PC-3 (cell line): ENCODE measurements at regions not wholly inside any gene's neighbourhood (a gene's known extent, or its start where the extent isn't known, plus 50 kb on each side); places are given as distances from the start of the nearest gene placed in this dataset.

Experiments
- ATAC-seq: fragments of 200-7000 bp; cut with Tn5 transposase; 2 replicates; pipeline ENCODE4 v1.9.1; 2020; ENCODE audit warnings: mild to moderate bottlenecking, moderate library complexity
- BruUV-seq: library from RNA; stranded (reverse); fragments of 400-500 nt; replicated peaks from 2 replicates; lab custom pipeline; 2021; lab: Mats Ljungman, UMichigan
- CTCF ChIA-PET: fragments of 300-600 bp; sonication (Branson Sonifier 250); formaldehyde crosslinking; loops from one replicate; lab custom pipeline; 2022; ENCODE audit warnings: antibody characterized with exemption; lab: Charles Lee
- POLR2A ChIA-PET: fragments of 300-600 bp; sonication (Branson Sonifier 250); formaldehyde crosslinking; loops from one replicate; lab custom pipeline; 2022; ENCODE audit warnings: antibody characterized with exemption; ENCODE audit not compliant: unreplicated experiment; lab: Charles Lee
- DNase-seq: peaks from one replicate; pipeline ENCODE4 v3.0.0-alpha.2; 2015
- H2AFZ ChIP-seq: fragments of 300-600 bp; sonication (generic); 2 replicates; pipeline ENCODE4 v1.6.0; 2016; ENCODE audit warnings: antibody characterized with exemption, low read length
- H3F3A ChIP-seq: fragments of 300-600 bp; sonication (generic); one replicate; pipeline ENCODE4 v1.6.0; 2017; ENCODE audit warnings: antibody characterized with exemption, low read length, control low read depth, mild to moderate bottlenecking; ENCODE audit not compliant: unreplicated experiment
- H3K27ac ChIP-seq: fragments of 300-600 bp; sonication (generic); 2 replicates; pipeline ENCODE4 v1.5.1; 2016; ENCODE audit warnings: mild to moderate bottlenecking, low read length
- H3K27me3 ChIP-seq: fragments of 300-600 bp; sonication (generic); 2 replicates; pipeline ENCODE4 v1.6.1; 2016; ENCODE audit warnings: low read length, mixed read lengths
- H3K36me3 ChIP-seq: fragments of 300-600 bp; sonication (generic); 2 replicates; pipeline ENCODE4 v1.6.1; 2016; ENCODE audit warnings: low read depth, mixed run types, low read length, mixed read lengths
- H3K4me1 ChIP-seq: fragments of 300-600 bp; sonication (generic); 2 replicates; pipeline ENCODE4 v1.5.1; 2016; ENCODE audit warnings: low read length; ENCODE audit not compliant: insufficient read depth
- H3K4me2 ChIP-seq: fragments of 300-600 bp; sonication (generic); 2 replicates; pipeline ENCODE4 v1.6.0; 2016; ENCODE audit warnings: low read length
- H3K4me3 ChIP-seq: fragments of 300-600 bp; sonication (generic); 2 replicates; pipeline ENCODE4 v1.5.1; 2016; ENCODE audit warnings: mild to moderate bottlenecking, low read length, mixed read lengths
- H3K79me2 ChIP-seq: fragments of 300-600 bp; sonication (generic); 2 replicates; pipeline ENCODE4 v1.6.1; 2017; ENCODE audit warnings: low read length, mixed read lengths
- H3K9ac ChIP-seq: fragments of 300-600 bp; sonication (generic); 2 replicates; pipeline ENCODE4 v1.6.0; 2016; ENCODE audit warnings: mild to moderate bottlenecking, low read length
- H3K9me2 ChIP-seq: fragments of 300-600 bp; sonication (generic); replicated peaks from 2 replicates; pipeline ENCODE4 v1.6.1; 2016; ENCODE audit warnings: mixed run types, low read length, mixed read lengths
- H3K9me3 ChIP-seq: fragments of 300-600 bp; sonication (generic); 2 replicates; pipeline ENCODE4 v1.6.1; 2016; ENCODE audit warnings: low read length, mixed read lengths
- H4K20me1 ChIP-seq: fragments of 300-600 bp; sonication (generic); 2 replicates; pipeline ENCODE4 v1.6.1; 2016; ENCODE audit warnings: low read length, mixed read lengths
- CTCF ChIP-seq: fragments of 300-600 bp; sonication (generic); conservative IDR thresholded peaks from 2 replicates; pipeline ENCODE4 v1.5.1; 2017; ENCODE audit warnings: antibody characterized with exemption, low read depth, mild to moderate bottlenecking, low read length
- EZH2 ChIP-seq: fragments of 300-600 bp; sonication (generic); IDR thresholded peaks from one replicate; pipeline ENCODE4 v1.6.1; 2017; ENCODE audit warnings: antibody characterized with exemption, mild to moderate bottlenecking, low read length; ENCODE audit not compliant: unreplicated experiment
- EZH2phosphoT487 ChIP-seq: fragments of 300-600 bp; sonication (generic); IDR thresholded peaks from 2 replicates; pipeline ENCODE4 v1.6.1; 2018; ENCODE audit warnings: mild to moderate bottlenecking, antibody characterized with exemption, low read length, borderline replicate concordance
- intact Hi-C: fragments of 100-400 bp; cut with micrococcal nuclease; formaldehyde crosslinking; loops from 2 replicates; pipeline ENCODE4 v1.9.0; 2023

GRCh38 chr3:106272302-106272701 is 403.5 kb upstream of the CBLB start:
- Histone ChIP-seq H3K4me1 (no peaks in the 10 kb centered on the region), H3K9ac (no peak overlapping the region), H3K36me3 (no peaks in the 10 kb centered on the region), H3K4me3 (no peak overlapping the region), H3K9me2 (no peaks in the 10 kb centered on the region), H2AFZ (no peak overlapping the region), H3K79me2 (no peaks in the 10 kb centered on the region), H4K20me1 (no peaks in the 10 kb centered on the region), H3K9me3 (no peaks in the 10 kb centered on the region), H3K27me3 (no peaks in the 10 kb centered on the region), H3F3A (no peaks in the 10 kb centered on the region), H3K4me2 (no peak overlapping the region), H3K27ac (no peak overlapping the region)
- TF ChIP-seq EZH2, result no peak
- TF ChIP-seq CTCF, result no peak
- TF ChIP-seq EZH2phosphoT487, result no peak
- DNase-seq (no peak), ATAC-seq (no peak)
- ChIA-PET CTCF (no interaction called here), POLR2A (no interaction called here)
- no TSS peak for BruUV-seq
- intact Hi-C loops, result no loop called here

DNA sequence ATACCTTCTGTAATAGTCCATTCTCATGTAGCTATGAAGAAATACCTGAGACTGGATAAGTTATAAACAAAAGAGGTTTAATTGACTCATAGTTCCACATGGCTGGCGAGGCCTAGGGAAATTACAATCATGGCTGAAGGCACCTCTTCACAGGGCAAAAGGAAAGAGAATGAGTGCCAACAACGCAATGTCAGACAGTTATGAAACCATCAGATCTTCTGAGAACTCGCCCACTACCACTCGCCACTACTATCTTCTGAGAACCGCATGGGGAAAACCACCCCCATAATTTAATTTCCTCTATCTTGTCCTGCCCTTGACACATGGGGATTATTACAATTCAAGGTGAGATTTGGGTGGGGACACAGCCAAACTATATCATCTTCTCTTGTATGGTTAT is 406.8 kb upstream of the CBLB start:
- DNase-seq, result no peak
- Histone ChIP-seq H2AFZ (no peak overlapping the region), H3K36me3 (no peaks in the 10 kb centered on the region), H4K20me1 (no peaks in the 10 kb centered on the region), H3K9me3 (no peaks in the 10 kb centered on the region), H3K9me2 (no peaks in the 10 kb centered on the region), H3K27me3 (no peaks in the 10 kb centered on the region), H3K79me2 (no peaks in the 10 kb centered on the region), H3K9ac (no peak overlapping the region), H3K4me3 (no peak overlapping the region), H3K27ac (no peak overlapping the region), H3K4me1 (no peaks in the 10 kb centered on the region), H3K4me2 (no peak overlapping the region), H3F3A (no peaks in the 10 kb centered on the region)
- intact Hi-C loops, result no loop called here
- POLR2A ChIA-PET, result no interaction called here
- no TSS peak for BruUV-seq
- TF ChIP-seq EZH2phosphoT487 (no peak), EZH2 (no peak), CTCF (no peak)
- CTCF ChIA-PET, result no interaction called here
- ATAC-seq, result no peak

- H3K36me3 ChIP-seq, result no peaks in the 10 kb centered on the region
- no peaks in the 10 kb centered on the region for H4K20me1 ChIP-seq
- intact Hi-C loops, result no loop called here
- H3K9ac ChIP-seq, result no peak overlapping the region
- no peak for TF ChIP-seq EZH2phosphoT487
- no peak for TF ChIP-seq CTCF
- no peak for TF ChIP-seq EZH2
- no peak overlapping the region for H2AFZ ChIP-seq
- ATAC-seq, result no peak
- ChIA-PET POLR2A (no interaction called here), CTCF (no interaction called here)
- H3K9me2 ChIP-seq, result no peaks in the 10 kb centered on the region
- no peak overlapping the region for H3K27ac ChIP-seq
- no TSS peak for BruUV-seq
- H3K27me3 ChIP-seq, result no peaks in the 10 kb centered on the region
- H3K9me3 ChIP-seq, result no peaks in the 10 kb centered on the region
- no peaks in the 10 kb centered on the region for H3K4me1 ChIP-seq
- no peak for DNase-seq
- H3K79me2 ChIP-seq, result no peaks in the 10 kb centered on the region
- no peak overlapping the region for H3K4me2 ChIP-seq
- no peak overlapping the region for H3K4me3 ChIP-seq
- H3F3A ChIP-seq, result no peaks in the 10 kb centered on the region
These were observed 407.3 kb upstream of the CBLB start for GRCh38 chr3:106276151-106276550.
